ENCODE measurements at regions not wholly inside any gene's neighbourhood (a gene's known extent, or its start where the extent isn't known, plus 50 kb on each side); places are given as distances from the start of the nearest gene placed in this dataset.
A peak's percentile ranks its signal among the peaks of the same experiment; 100 is the strongest.
"Not testable (repeated sequence)": the region's sequence is repeated elsewhere in the genome, so short reads cannot be mapped to it uniquely, and the experiment has no call there.

DNA sequence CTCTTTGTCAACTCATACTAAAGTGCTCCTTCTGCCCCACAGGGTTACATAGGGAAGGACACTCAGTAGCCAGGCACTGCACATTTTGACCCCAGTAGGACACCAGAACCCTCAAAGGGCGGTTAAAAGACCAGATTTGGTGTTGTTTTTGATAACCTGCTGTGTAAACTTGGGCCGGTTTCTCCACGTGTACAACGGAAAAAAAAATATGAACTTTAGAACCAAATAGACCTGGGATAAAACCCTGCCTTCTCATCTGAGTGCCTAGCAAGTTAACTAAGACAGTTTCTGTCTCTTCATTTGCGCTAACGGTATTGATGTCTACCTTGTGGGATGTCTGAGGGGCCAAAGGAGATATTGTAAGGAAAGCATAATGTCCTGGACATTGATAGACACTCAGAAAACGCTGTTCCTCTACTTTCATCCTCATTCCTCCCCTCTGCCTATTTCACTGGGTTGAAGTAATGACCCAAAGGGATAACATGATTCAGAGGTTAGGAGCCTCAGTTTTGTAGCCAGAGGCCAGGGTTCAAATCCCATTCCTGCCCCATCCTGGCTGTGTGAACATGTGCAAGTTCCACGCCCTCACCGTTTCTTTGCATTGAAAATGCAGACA is 155.9 kb upstream of the LPP start:
- DNase-seq (ENCODE audit: low spot score) = no peak

DNA sequence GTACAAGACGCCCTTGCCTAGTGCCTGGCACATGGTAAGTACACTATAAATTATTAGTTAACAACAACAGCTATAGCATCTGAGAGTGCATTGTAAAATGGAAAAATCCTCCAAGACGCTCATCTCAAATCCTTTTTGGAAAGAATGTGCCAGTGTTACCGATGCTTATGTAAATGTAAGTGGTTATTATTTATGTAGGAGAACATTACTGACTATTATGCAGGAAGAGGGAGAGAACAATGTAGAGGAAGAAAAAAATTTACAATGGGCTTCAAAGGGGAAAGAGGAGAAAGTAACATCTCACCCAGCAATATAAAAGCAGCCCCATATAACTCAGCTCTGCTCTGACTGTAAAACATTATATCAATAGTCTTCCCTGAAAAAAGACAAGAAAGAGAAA is 155.3 kb upstream of the LPP start:
- no peak for DNase-seq (ENCODE audit: low spot score)

DNA sequence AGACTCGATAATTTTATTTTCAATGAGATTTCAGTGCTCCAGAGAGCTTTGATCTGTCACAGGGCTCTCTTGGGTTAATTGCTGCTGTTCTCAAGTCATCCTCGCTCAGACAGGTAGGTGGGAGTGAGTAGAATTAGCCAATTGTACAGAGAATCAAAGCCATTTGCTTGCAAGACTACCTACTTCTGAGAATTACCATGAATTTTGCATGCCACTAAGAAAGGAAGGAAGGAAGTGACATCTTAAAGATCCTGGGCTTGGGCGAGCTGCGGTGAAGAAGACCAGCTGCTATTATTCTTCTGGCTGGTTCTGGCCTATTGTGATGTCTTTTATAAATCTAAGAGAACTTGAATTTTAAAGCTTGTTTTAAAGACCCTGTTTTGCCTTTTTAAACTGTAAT is 154.1 kb upstream of the LPP start:
- DNase-seq (ENCODE audit: low spot score) = peak; percentile 75

DNA sequence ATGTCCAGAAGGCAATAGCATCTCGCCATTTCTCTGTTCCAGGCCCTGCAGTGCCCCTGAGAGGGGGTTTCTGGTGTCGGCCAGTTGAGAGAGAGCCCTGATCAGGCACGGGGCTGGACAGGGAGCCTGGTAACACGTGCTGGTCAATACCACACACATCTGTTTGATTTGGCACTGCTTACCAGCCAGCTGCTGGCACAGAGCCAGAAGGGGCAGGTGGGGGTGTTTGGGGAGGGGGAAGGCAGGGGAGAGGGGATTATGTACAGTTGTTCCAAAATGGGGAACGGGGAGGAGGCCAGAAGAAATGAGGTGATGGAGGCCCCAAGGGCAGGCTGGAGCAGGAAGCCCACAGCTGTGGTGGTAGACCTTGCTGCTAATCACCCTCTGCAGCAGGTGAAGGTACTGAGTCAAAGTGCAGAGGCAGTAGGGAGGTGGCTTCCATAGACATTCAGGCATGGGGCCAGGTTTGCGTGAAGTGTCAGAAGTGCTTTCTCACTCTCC is 153.5 kb upstream of the LPP start:
- no peak for DNase-seq (ENCODE audit: low spot score)

DNA sequence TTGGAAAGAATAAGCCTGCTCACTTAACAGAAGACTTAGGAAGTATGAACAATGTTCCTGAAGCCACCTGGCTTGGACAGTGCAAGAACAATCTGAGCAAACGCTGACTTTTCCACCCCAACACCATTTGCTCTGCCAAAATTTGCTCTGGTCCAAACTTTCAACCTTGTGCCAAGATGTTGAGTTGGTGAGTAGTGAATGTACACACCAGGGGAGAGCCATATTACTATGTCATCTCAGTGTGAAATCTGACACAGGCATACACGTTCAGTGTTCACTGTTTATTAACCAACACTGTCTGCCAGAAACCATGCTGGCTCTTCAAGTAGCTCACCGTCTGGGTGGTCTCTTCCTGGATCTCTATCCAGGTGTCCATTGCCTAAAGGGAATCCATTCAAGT is 152.9 kb upstream of the LPP start:
- no peak for DNase-seq (ENCODE audit: low spot score)

DNA sequence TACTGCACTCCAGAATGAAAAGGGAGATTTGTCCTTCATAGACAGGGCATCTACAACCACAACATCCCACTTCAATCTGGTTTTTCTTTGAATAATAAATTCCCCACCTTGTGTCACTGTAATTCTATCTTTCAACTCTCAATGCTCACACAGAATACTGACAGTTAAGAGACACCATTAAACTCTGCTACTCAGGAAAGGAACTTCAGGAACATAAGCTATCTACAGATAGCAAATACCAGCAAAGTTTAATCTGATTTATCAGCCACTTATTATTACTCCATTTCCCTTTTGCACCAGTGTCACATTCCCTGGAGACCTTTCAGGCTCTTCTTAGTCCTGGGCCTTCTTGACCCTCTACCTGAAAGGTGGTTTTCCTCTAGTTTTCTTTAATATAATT is 152.0 kb upstream of the LPP start:
- DNase-seq (ENCODE audit: low spot score) = no peak

DNA sequence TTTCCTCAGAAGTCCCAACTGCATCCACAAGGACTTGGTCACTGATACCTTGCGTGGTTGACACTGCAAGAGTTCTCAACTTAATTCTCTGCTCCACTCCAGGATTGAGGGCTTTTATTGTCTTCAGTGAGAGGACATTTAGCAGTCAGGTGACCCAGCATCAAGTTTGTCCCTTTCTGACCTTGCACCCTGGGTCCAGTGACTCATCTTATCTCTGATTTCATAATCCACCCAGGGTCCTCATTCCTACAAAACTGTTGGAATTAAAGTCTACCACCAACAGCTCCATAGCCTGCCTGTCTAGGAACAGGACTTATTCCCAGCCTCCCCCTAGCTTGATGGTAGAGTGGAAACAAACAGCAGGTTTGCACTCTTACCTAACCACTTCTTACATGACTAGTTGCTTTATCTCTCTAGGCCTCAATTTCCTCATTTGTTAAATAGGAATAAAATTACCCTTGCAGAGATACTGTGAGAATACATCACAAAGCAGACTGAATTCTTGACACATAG is 151.3 kb upstream of the LPP start:
- no peak for DNase-seq (ENCODE audit: low spot score)

DNA sequence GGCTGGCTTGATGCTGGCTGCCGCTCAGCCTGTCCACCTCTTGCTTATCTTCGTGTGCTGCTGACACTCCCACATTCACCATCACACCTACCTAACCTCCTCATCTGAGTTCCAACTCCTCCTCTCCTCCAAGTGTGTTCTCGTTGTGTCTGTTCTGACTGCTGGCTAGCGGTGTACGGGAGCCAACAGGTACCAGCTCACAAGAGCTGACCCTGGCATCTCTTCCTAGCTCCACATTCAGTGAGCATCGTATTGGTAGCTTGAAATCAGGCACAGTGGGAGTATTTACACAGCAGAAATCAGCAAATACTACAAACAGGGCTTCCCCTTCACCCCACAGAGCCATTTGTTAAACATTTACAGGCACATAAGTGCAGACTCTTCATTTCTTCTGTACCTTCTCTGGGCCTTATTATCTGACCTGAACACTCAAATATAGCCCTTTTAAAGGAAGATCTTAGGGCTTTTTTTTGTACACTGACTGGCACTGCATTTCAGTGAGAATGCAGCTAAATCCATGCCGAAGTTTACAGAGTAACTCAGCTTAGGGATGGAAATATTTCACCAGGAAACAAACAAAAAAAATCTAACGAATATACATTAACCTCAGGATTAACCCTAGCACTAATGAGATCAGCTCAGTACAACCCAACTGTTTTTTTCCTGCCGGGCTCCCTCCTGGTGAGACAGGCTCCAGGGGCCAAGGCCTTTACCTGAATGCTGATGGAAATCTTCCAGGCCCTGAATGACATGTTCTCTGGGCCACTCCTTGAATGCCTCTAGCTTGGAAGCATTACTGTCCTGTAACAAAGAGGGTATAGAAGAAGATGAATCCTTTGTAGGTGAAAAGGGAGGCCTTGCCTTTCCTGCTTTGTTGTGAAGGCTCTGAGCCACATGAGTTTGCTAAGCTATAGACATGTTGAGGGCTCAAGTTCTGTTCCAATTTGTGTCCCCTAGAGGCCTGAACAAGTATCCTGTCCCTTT is 150.5 kb upstream of the LPP start:
- no peak for DNase-seq (ENCODE audit: low spot score)

DNA sequence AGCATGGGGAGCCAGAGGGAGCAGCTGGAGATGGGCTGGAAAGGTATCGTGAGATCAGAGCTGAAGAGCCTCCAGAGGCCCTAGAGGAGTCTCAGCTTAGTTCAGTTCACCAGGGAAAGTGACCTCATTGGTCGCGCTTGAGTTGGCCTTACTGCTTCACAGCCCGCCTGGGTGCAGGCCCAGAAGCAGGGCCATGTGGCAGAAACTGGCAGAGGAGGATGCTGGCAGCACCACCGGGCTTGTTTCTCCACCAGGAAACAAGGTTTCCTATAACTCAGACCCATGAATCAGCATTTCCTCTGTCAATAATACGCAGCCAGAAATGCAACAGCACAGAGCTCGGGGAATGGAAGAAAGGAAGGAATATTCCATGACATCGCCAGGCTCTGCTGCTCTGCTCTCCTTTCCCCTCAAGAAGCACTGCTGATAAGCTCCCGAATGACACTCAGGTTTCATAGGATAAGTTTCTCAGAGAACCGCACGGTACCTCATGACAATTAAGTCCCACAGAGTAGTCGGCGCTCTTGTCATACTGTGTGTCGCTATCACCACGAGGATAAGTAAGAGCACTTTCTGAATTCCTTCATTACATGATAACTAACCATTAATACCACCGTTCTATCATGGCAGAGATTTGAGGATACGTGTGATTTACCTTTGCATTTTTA is 147.1 kb upstream of the LPP start:
- peak; percentile 61 for DNase-seq (ENCODE audit: low spot score)

DNA sequence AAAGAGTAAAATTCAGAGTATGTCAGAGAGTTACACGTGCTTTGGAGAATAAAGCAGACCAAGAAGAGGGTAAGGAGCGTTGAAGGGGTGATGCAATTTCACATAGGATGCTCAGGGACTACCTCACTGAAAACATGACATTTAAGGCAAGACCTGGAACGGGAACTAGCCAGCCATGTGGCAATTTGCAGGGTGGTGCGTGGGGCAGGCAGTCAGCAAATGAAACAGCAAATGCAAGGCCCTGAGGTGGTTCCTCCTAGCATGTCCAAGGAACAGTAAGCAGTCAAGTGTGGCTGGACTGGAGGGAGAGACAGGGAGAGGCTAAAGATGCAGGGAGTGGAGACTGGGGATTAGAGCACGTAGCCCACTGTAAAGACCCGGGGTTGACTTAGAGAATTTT is 146.1 kb upstream of the LPP start:
- DNase-seq (ENCODE audit: low spot score) = no peak

DNA sequence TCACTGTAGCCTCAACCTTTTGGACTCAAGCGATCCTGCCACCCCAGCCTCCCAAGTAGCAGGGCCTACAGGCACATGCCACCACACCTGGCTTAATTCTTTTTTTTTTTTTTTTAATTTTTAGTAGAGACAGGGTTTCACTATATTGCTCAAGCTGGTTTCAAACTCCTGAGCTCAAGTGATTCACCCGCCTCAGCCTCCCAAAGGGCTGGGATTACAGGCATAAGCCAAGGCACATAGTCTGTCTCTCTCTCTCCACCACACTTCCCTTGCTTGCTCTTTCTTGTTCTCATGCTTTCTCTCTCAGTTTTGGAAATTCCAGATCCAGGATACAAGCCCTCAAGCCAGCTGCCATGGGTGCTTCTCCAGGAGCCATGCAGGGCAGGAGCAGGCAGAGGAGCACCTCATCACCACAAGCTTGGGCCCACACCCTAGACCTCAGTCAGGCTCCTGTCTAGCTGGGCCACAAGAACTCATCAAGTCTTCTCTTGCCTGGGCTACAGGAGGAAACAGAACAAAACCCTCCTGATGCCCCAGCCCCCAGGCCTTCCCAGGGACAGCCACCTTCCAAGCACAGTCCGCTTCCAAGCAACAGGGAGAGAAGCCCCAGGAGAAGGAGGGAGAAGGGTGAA is 145.3 kb upstream of the LPP start:
- no peak for DNase-seq (ENCODE audit: low spot score)

DNA sequence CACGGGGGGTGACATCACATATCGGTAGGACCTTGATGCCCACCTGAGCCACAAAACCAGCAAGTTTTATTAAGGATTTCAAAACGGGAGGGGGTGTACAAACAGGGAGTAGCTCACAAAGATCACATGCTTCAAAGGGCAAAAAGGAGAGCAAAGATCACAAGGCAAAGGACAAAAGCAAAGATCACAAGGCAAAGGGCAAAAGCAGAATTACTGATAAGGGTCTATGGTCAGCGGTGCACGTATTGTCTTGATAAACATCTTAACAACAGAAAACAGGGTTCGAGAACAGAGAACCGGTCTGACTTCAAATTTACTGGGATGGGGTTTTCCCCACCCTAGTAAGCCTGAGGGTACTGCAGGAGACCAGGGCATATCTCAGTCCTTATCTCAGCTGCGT is 143.5 kb upstream of the LPP start:
- no peak for DNase-seq (ENCODE audit: low spot score)

DNA sequence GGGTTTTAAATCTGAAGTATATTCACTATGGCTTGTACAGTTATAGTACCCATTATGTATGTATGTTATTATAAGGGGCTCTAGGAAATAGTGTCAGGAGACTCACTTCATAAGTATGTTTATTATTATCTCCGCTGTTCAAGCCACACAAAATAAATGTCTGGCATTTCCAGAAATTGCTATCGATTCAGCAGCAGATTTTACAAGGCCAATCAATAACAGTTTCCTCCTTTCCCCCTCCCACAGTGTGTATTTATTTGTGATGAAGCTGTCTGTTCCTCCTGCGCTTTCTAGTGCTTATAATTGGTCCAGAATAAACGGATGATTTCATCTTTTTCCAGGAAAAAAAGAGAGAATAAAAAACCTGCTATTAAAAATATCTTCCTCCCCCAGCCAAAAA is 134.2 kb upstream of the LPP start:
- no peak for DNase-seq (ENCODE audit: low spot score)

DNA sequence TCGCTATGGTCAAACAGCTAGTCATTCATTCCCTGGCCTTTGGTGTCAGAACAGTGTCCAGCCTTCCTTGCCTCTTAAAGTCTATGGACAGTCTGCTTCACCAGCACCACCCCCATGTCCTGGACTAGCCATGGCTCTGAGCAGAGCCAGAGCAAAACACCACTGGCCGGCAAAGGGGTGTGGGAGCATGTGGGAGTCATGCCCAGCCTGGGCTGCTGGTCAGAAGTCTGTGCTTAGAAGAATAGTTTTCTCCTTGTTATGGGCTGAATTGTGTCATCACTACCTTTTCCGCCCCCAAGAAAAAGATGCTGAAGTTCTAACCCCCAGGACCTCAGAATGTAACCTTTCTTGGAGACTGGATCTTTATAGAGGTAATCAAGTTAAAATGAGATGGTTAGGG is 132.9 kb upstream of the LPP start:
- no peak for DNase-seq (ENCODE audit: low spot score)

DNA sequence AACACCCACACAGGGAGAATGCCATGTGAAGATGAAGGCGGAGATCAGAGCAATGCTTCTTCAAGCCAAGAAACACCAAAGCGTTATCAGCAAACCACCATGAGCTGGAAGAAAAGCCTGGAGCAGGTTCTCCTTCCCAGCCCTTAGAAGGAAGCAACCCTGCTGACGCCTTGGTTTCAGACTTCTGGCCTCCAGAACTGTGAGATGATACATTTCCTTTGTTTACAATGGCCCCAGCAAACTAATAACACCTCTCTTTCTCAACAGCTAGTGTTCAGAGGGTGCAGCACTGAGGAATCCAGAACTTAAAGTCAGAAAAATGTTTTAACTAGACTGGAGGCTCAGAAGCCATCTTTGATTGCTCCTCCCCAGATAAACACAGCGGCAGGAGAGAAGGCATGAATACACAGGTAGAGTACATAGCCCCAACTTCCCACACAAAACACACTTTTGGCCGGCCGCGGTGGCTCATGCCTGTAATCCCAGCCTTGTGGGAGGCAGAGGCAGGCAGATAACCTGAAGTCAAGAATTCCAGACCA is 132.4 kb upstream of the LPP start:
- DNase-seq (ENCODE audit: low spot score) = no peak

DNA sequence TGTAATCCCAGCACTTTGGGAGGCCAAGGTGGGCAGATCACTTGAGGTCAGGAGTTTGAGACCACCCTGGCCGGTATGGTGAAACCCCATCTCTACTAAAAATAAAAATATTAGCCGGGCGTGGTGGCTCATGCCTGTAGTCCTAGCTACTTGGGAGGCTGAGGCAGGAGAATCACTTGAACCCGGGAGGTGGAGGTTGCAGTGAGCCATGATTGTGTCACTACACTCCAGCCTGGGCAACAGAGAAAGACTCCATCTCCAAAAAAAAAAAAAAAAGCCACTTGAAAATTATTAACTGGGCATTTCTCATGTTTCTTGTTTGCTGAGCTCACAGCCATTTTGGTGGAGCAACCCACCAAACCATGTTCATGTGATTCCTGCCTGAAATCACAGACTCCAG is 131.1 kb upstream of the LPP start:
- not testable (repeated sequence) for DNase-seq (ENCODE audit: low spot score)

DNA sequence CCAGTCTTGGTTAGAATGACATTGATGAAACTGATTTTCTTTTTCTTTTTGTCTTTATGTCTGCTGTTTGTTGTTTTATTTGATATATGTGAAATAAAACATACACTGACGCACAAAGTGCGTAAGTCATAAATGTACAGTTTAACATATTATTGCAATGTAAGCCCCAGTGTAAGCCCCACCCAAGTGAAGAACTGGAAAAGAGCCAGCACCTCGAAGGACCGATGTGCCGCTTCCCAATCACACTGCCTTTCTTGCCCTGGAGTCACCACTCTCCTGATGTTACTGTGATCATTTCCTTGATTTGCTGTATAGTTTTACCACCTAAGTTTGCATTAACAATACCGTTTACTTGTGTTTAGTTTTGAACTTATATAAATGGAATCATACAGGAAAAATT is 128.4 kb upstream of the LPP start:
- no peak for DNase-seq (ENCODE audit: low spot score)

DNA sequence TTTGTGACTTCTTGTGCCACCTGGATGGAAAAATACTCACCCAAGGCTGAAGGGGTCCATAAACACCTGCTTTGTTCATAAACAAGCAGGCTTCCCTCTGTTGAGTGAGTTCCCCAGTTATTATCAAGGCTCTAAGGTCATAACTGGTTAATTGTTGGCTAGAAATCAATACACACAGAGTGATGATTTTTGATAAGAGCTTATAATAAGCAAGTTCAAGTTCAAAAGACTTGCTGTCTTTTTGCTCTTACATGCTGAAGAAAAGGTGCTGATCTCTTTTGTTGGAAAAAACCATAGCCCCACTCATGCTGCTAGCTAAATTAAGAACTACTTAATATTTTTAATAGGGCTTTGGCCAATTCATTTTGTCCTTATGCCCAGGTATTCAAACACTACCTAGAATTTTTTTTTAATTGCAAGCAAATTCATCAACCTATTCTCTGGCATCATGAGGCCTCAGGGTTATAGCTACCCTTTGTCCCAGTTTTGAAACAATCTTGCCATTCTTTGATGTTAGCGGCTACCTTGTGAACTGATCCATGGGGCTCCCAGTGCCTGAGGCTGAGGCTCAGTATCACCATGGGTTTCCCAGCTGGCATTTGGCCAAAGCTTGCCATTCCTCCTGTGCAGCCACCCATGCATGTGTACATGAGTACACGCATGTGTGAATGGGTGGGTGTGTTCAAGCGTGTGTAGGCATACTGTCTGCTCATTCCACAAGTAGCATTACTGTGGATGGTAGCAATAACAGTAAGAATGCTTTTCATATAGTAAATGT is 127.6 kb upstream of the LPP start:
- DNase-seq (ENCODE audit: low spot score) = no peak

DNA sequence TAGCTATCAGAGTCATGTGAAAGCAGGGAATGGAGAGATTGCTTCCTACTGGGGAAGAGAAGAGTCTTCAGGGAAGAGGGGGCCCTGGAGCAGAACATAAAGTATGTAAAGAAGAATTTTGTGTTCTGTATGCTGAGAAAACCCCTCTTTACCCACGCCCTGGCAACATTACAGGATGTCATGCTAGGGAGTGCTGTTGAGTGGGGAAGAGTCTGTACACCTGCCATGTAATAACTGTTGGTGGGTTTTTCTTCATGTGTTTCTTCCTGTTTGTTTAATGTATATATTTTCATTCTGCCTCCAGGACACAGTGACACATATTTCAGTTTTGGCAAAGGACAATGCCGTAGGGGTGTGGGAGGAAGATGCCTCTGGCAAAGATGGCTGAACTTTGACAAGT is 122.8 kb upstream of the LPP start:
- DNase-seq (ENCODE audit: low spot score) = peak; percentile 14

DNA sequence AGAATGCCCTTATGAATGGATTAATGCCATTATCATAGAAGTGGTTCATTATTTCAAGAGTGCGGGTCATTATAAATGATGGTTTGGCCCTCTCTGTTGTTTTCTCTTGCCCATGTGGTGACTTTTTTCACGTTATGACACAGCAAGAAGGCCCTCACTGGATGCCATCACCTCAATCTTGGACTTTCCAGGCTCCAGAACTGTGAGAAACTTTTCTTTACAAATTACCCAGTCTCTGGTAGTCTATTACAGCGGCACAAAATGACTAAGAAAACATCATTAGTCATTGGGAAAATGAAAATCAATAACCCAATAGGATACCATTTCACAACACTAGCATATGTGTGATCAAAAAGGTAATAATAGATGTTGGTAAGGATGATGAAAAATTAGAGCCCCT is 119.0 kb upstream of the LPP start:
- no peak for DNase-seq (ENCODE audit: low spot score)
